SK-N-SH (cell line): ENCODE measurements at regions not wholly inside any gene's neighbourhood (a gene's known extent, or its start where the extent isn't known, plus 50 kb on each side); places are given as distances from the start of the nearest gene placed in this dataset.

Experiments
- CHD2 ChIP-seq: fragments of 150-350 bp; IDR thresholded peaks from 2 replicates; pipeline ENCODE4 v1.6.1; 2018; ENCODE audit warnings: low read length; ENCODE audit not compliant: partially characterized antibody
- CTCF ChIP-seq: fragments of 200-600 bp; sonication (generic); IDR thresholded peaks from 2 replicates; pipeline ENCODE4 v1.6.1; 2017; ENCODE audit warnings: antibody characterized with exemption, mild to moderate bottlenecking, moderate library complexity
- ELF1 ChIP-seq: IDR thresholded peaks from 2 replicates; pipeline ENCODE4 v1.4.0; 2012
- FOSL2 ChIP-seq: IDR thresholded peaks from 2 replicates; pipeline ENCODE4 v1.4.0; 2012; ENCODE audit warnings: low read depth, mild to moderate bottlenecking, moderate library complexity, borderline replicate concordance
- GABPA ChIP-seq: IDR thresholded peaks from 2 replicates; pipeline ENCODE4 v1.4.0; 2012; ENCODE audit warnings: low read depth, mild to moderate bottlenecking
- IRF3 ChIP-seq: fragments of 150-350 bp; IDR thresholded peaks from 2 replicates; pipeline ENCODE4 v1.6.1; 2016; ENCODE audit warnings: mild to moderate bottlenecking, low read depth, low read length
- POLR2AphosphoS5 ChIP-seq: IDR thresholded peaks from 2 replicates; pipeline ENCODE4 v1.6.1; 2012; ENCODE audit warnings: low read depth, low read length
- RAD21 ChIP-seq: IDR thresholded peaks from 2 replicates; pipeline ENCODE4 v1.6.1; 2012; ENCODE audit warnings: mild to moderate bottlenecking, low read length
- TCF12 ChIP-seq: IDR thresholded peaks from 2 replicates; pipeline ENCODE4 v1.4.0; 2012
- TEAD4 ChIP-seq: IDR thresholded peaks from 2 replicates; pipeline ENCODE4 v1.4.0; 2012; ENCODE audit warnings: mild to moderate bottlenecking, borderline replicate concordance; ENCODE audit not compliant: insufficient read depth
- USF1 ChIP-seq: IDR thresholded peaks from 2 replicates; pipeline ENCODE4 v1.4.0; 2012; ENCODE audit warnings: low read depth, borderline replicate concordance
- YY1 ChIP-seq: IDR thresholded peaks from 2 replicates; pipeline ENCODE4 v1.4.0; 2012; ENCODE audit warnings: low read depth, mild to moderate bottlenecking

- no peak for TF ChIP-seq CTCF
- no peak for TF ChIP-seq POLR2AphosphoS5
- TF ChIP-seq GABPA: no peak
- TF ChIP-seq TEAD4: no peak
- no peak for TF ChIP-seq IRF3
- no peak for TF ChIP-seq CHD2
- no peak for TF ChIP-seq YY1
- no peak for TF ChIP-seq RAD21
- no peak for TF ChIP-seq ELF1
- no peak for TF ChIP-seq USF1
- TF ChIP-seq TCF12: no peak
- no peak for TF ChIP-seq FOSL2
Observed at GRCh38 chr3:59425942-59426341, 376.1 kb upstream of the CFAP20DC start.
